Naive thymus-derived CD4-positive, alpha-beta T cell (primary cell): ENCODE measurements at regions not wholly inside any gene's neighbourhood (a gene's known extent, or its start where the extent isn't known, plus 50 kb on each side); places are given as distances from the start of the nearest gene placed in this dataset.

Experiments
- ATAC-seq: fragments of 150-1000 bp; cut with Tn5 transposase; 2 replicates; pipeline ENCODE4 v1.10.0; 2021; ENCODE audit warnings: mild to moderate bottlenecking, moderate library complexity
- CTCF ChIA-PET: fragments of 350-600 bp; sonication (Branson Sonifier 250); formaldehyde crosslinking; loops from one replicate; lab custom pipeline; 2021; ENCODE audit warnings: antibody characterized with exemption; lab: Charles Lee
- POLR2A ChIA-PET: fragments of 350-600 bp; sonication (Branson Sonifier 250); formaldehyde crosslinking; loops from one replicate; lab custom pipeline; 2021; ENCODE audit warnings: antibody characterized with exemption, inconsistent platforms; lab: Charles Lee
- DNase-seq, 9 donors: peaks; one replicate each; pipeline versions ENCODE4 v3.0.0 to v3.0.0-alpha.2; 2020 to 2022; ENCODE audit warnings: mixed read lengths in 1 of 9
- H3K27ac ChIP-seq: one replicate; pipeline ENCODE4 v1.7.0; 2013; ENCODE audit warnings: mild to moderate bottlenecking, low read depth, low read length, moderate library complexity
- H3K27me3 ChIP-seq, 2 donors: one replicate each; pipeline ENCODE4 v1.7.0; 2013; ENCODE audit warnings: low read length in 2 of 2, mild to moderate bottlenecking in 2 of 2, moderate library complexity in 2 of 2; ENCODE audit not compliant: control insufficient read depth in 2 of 2, insufficient read depth in 2 of 2
- H3K36me3 ChIP-seq, 3 experiments: 1 replicate in 2 of 3; 2 replicates in 1 of 3; pipeline ENCODE4 v1.7.0; 2013; ENCODE audit warnings: low read length in 3 of 3, mild to moderate bottlenecking in 3 of 3, moderate library complexity in 1 of 3; ENCODE audit not compliant: insufficient read depth in 3 of 3, control insufficient read depth in 2 of 3
- H3K4me1 ChIP-seq, 2 donors: one replicate each; pipeline ENCODE4 v1.7.0; 2013; ENCODE audit warnings: low read length in 2 of 2, mild to moderate bottlenecking in 2 of 2, moderate library complexity in 1 of 2; ENCODE audit not compliant: control insufficient read depth in 2 of 2, insufficient read depth in 2 of 2
- H3K4me3 ChIP-seq: 2 replicates; pipeline ENCODE4 v1.7.0; 2013; ENCODE audit warnings: mild to moderate bottlenecking, low read length
- H3K9me3 ChIP-seq, 3 experiments: 1 replicate in 2 of 3; 2 replicates in 1 of 3; pipeline ENCODE4 v1.7.0; 2013; ENCODE audit warnings: low read length in 3 of 3; ENCODE audit not compliant: control insufficient read depth in 2 of 3
- H3K27ac Mint-ChIP-seq, 9 donors: one replicate each; pipeline ENCODE4 v1.8.0; 2020 to 2022; ENCODE audit warnings: mixed read lengths in 9 of 9, mild to moderate bottlenecking in 8 of 9, moderate library complexity in 5 of 9, inconsistent platforms in 2 of 9
- H3K27me3 Mint-ChIP-seq, 5 donors: one replicate each; pipeline ENCODE4 v1.8.0; 2021 to 2022; ENCODE audit warnings: mixed read lengths in 5 of 5, mild to moderate bottlenecking in 1 of 5
- H3K36me3 Mint-ChIP-seq, 5 donors: one replicate each; pipeline ENCODE4 v1.8.0; 2020 to 2022; ENCODE audit warnings: mixed read lengths in 5 of 5, mild to moderate bottlenecking in 3 of 5, inconsistent platforms in 1 of 5
- H3K4me1 Mint-ChIP-seq, 7 donors: one replicate each; pipeline ENCODE4 v1.8.0; 2020 to 2022; ENCODE audit warnings: mixed read lengths in 7 of 7, mild to moderate bottlenecking in 3 of 7, inconsistent platforms in 1 of 7
- H3K4me3 Mint-ChIP-seq, 10 donors: one replicate each; pipeline ENCODE4 v1.8.0; 2020 to 2022; ENCODE audit warnings: mild to moderate bottlenecking in 10 of 10, mixed read lengths in 10 of 10, moderate library complexity in 6 of 10, inconsistent platforms in 2 of 10
- H3K9me3 Mint-ChIP-seq, 11 donors: one replicate each; pipeline ENCODE4 v1.8.0; 2020 to 2022; ENCODE audit warnings: mixed read lengths in 11 of 11, mild to moderate bottlenecking in 4 of 11, inconsistent platforms in 1 of 11, moderate library complexity in 1 of 11
- intact Hi-C, 2 donors: fragments of 100-400 bp; cut with micrococcal nuclease; formaldehyde crosslinking; loops; one replicate each; pipeline ENCODE4 v1.15.1; 2023

DNA sequence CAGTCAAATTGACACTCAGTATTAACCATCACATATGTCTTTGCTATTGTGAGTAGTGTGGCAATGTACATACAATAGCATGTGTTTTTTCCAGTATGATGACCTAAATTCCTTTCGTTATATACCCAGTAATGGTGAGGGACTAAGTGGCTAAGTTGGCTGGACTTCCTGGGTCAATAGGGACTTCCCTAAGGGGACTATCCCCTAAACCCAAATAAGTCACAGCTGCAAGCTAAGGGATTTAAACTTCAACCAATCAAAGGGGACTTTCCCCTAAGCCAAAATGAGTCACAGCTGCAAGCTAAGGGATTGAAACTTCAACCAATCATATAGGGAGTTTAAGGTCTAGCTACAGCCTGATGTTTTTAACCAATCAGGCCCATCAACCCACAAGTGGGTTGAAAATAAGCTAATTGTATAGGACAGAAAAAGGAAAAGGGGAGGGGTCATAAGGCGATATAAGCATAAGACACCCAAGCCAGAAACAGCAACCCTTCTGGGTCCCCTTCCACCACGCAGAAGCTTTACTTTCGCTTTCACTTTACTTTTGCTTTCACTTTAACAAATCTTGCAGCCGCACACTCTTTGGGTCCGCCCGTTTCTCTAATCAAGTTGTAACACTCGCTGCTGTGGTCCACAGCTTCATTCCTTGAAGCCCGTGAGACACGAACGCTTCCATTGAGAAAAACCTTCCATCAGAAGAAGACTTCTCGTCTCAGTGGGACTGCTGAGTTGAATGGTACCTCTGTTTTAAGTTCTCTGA is 404.4 kb downstream of the FLRT2 start:
- peak; percentile 20 to 82 (median 75) for DNase-seq
- no peaks in the 10 kb centered on the region for H3K27me3 ChIP-seq
- H3K4me3 ChIP-seq = peak overlapping the region; percentile 65
- no peaks in the 10 kb centered on the region for H3K9me3 ChIP-seq
- H3K4me1 Mint-ChIP-seq = peaks cover 21 to 58% (median 40%) of the 10 kb centered on the region in 7 donors
- no peaks in the 10 kb centered on the region for H3K27me3 Mint-ChIP-seq
- POLR2A ChIA-PET = interaction anchor here (0.6 to 0.8 kb wide), 2 partner anchors 8 to 35 kb away, joined by 3 read pairs; no protein-coding TSS in a partner anchor
- peak overlapping the region; percentile 92 to 99 (median 95) for H3K27ac Mint-ChIP-seq
- H3K4me1 ChIP-seq = peaks cover 8 to 9% of the 10 kb centered on the region in 2 donors
- H3K36me3 ChIP-seq = no peaks in the 10 kb centered on the region
- H3K27ac ChIP-seq = peak overlapping the region; percentile 75
- H3K9me3 Mint-ChIP-seq = peaks cover 9 to 20% (median 11%) of the 10 kb centered on the region in 11 donors
- ATAC-seq = peak; percentile 88
- CTCF ChIA-PET = interaction anchor here (0.6 kb wide), 1 partner anchor 18 kb away, joined by 3 read pairs; no protein-coding TSS in a partner anchor
- H3K4me3 Mint-ChIP-seq = peak overlapping the region; percentile 79 to 98 (median 94)
- intact Hi-C loops = loop anchor here in 1 of 2 donors (2.0 kb wide), 1 partner anchor 16 kb away; no protein-coding TSS in a partner anchor
- H3K36me3 Mint-ChIP-seq = peaks cover 9 to 16% (median 15%) of the 10 kb centered on the region in 5 donors

DNA sequence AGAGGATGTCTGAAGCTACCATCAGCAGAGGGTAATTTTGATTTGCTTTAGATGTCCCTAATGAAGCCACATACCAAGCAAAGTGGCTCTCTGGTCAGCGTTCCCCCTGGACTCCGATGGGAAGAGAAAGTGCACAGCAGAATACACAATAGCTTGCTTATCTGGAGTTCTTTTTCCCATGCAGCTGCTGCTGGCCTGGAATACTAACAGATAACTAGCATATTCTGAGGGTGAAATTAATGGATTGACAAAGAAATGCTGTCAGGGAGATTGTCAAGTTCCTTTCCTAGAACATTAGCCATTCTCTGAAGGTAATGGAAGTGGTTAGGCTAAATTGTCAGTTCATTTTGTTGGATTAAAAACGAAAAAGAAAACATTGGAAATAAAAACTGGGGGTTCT is 391.3 kb downstream of the FLRT2 start:
- Mint-ChIP-seq H3K4me1 (peaks cover 0 to 2% (median 0%) of the 10 kb centered on the region in 7 donors), H3K4me3 (no peak overlapping the region), H3K27ac (no peak overlapping the region), H3K36me3 (peaks cover 0 to 4% (median 0%) of the 10 kb centered on the region in 5 donors), H3K27me3 (peaks cover 0 to 8% (median 4%) of the 10 kb centered on the region in 5 donors), H3K9me3 (no peaks in the 10 kb centered on the region)
- intact Hi-C loops = no loop called here
- H3K27ac ChIP-seq = no peak overlapping the region
- no peaks in the 10 kb centered on the region for H3K36me3 ChIP-seq
- ChIA-PET POLR2A (no interaction called here), CTCF (no interaction called here)
- no peak for ATAC-seq
- DNase-seq = no peak
- no peaks in the 10 kb centered on the region for H3K4me1 ChIP-seq
- no peaks in the 10 kb centered on the region for H3K27me3 ChIP-seq
- H3K4me3 ChIP-seq = no peak overlapping the region
- no peaks in the 10 kb centered on the region for H3K9me3 ChIP-seq

DNA sequence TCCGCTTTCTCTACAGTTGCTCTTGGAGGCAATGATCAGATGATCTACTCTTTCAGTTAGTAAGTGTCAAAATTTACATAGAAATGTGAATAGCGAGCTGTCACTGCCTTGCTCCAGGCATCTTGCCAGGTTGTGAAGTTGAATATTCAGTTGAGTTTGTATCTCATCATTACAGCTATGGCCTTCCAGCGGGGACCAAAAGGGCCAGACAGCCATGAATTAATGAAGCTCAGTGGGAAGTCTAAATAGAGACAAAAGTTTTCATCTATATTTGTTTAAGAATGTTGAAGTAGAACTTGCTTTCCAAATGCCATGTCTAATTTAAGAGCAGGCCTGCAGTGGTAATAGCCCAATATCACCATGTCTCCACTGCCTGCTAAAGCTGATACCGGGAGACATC is 387.8 kb downstream of the FLRT2 start:
- Histone ChIP-seq H3K27me3 (no peaks in the 10 kb centered on the region), H3K4me3 (no peak overlapping the region), H3K9me3 (no peaks in the 10 kb centered on the region), H3K36me3 (no peaks in the 10 kb centered on the region), H3K27ac (no peak overlapping the region), H3K4me1 (no peaks in the 10 kb centered on the region)
- Mint-ChIP-seq H3K27me3 (peaks cover 0 to 12% (median 4%) of the 10 kb centered on the region in 5 donors), H3K4me1 (peaks cover 0 to 2% (median 0%) of the 10 kb centered on the region in 7 donors), H3K9me3 (peaks cover 0 to 10% (median 0%) of the 10 kb centered on the region in 11 donors), H3K27ac (no peak overlapping the region), H3K4me3 (no peak overlapping the region), H3K36me3 (peaks cover 0 to 4% (median 0%) of the 10 kb centered on the region in 5 donors)
- CTCF ChIA-PET = no interaction called here
- ATAC-seq = no peak
- no peak for DNase-seq
- POLR2A ChIA-PET = no interaction called here
- intact Hi-C loops = no loop called here

DNA sequence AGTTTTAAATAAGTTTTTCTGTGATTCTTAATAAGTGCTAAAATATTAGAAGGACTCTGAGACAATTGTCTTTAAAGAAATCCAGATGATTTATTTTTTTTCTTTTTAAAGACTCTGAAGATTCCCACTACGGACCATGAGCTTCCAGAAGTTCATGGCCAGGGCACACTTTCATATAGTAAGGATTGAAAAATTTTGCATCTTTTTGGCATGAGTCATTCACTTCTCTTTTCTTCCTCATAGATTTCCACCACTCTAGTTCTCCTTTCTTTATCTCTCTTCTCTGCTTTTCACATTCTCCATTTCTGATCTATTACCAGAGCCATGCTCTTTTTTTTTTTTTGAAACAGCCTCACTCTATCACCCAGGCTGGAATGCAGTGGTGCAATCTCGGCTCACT is 385.8 kb downstream of the FLRT2 start:
- CTCF ChIA-PET = interaction anchor here (0.6 kb wide), 1 partner anchor 18 kb away, joined by 3 read pairs; no protein-coding TSS in a partner anchor
- Histone ChIP-seq H3K9me3 (no peaks in the 10 kb centered on the region), H3K27me3 (no peaks in the 10 kb centered on the region), H3K27ac (no peak overlapping the region), H3K4me1 (no peaks in the 10 kb centered on the region), H3K4me3 (no peak overlapping the region), H3K36me3 (no peaks in the 10 kb centered on the region)
- intact Hi-C loops = no loop called here
- POLR2A ChIA-PET = no interaction called here
- peaks cover 0 to 4% (median 0%) of the 10 kb centered on the region in 5 donors for H3K36me3 Mint-ChIP-seq
- peaks cover 0 to 2% (median 0%) of the 10 kb centered on the region in 7 donors for H3K4me1 Mint-ChIP-seq
- no peak for DNase-seq
- ATAC-seq = no peak
- H3K9me3 Mint-ChIP-seq = peaks cover 0 to 10% (median 0%) of the 10 kb centered on the region in 11 donors
- peaks cover 0 to 12% (median 4%) of the 10 kb centered on the region in 5 donors for H3K27me3 Mint-ChIP-seq
- H3K4me3 Mint-ChIP-seq = no peak overlapping the region
- H3K27ac Mint-ChIP-seq = peak overlapping the region in 1 of 9 donors; percentile 80

GRCh38 chr14:85912141-85912540 is 382.2 kb downstream of the FLRT2 start:
- H3K27me3 Mint-ChIP-seq = peaks cover 0 to 9% (median 0%) of the 10 kb centered on the region in 5 donors
- Histone ChIP-seq H3K9me3 (no peaks in the 10 kb centered on the region), H3K27me3 (no peaks in the 10 kb centered on the region), H3K27ac (no peak overlapping the region), H3K4me1 (no peaks in the 10 kb centered on the region), H3K4me3 (no peak overlapping the region), H3K36me3 (no peaks in the 10 kb centered on the region)
- DNase-seq (no peak), ATAC-seq (no peak)
- no peak overlapping the region for H3K4me3 Mint-ChIP-seq
- H3K36me3 Mint-ChIP-seq = no peaks in the 10 kb centered on the region
- POLR2A ChIA-PET = no interaction called here
- peaks cover 0 to 10% (median 0%) of the 10 kb centered on the region in 11 donors for H3K9me3 Mint-ChIP-seq
- CTCF ChIA-PET = no interaction called here
- H3K27ac Mint-ChIP-seq = no peak overlapping the region
- H3K4me1 Mint-ChIP-seq = peaks cover 0 to 6% (median 0%) of the 10 kb centered on the region in 7 donors
- intact Hi-C loops = no loop called here

DNA sequence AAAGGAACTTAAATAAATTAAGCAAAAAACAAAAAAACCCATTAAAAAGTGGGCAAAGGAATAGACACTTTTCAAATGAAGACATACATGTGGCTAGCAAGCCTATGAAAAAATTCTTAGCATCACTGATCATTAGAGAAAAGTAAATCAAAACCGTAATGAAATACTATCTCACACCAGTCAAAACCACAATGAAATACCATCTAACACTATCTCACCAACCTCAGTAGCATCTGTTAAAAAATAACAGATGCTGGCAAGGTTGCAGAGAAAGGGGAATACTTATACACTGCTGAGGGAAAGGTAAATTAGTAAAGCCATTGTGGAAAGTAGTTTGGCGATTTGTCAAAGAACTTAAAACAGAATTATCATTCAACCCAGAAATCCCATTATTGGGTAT is 381.1 kb downstream of the FLRT2 start:
- CTCF ChIA-PET = no interaction called here
- Mint-ChIP-seq H3K9me3 (peaks cover 0 to 9% (median 0%) of the 10 kb centered on the region in 11 donors), H3K4me3 (no peak overlapping the region), H3K36me3 (no peaks in the 10 kb centered on the region), H3K27me3 (peaks cover 0 to 13% (median 7%) of the 10 kb centered on the region in 5 donors), H3K4me1 (peaks cover 0 to 6% (median 0%) of the 10 kb centered on the region in 7 donors), H3K27ac (no peak overlapping the region)
- no peak overlapping the region for H3K4me3 ChIP-seq
- H3K9me3 ChIP-seq = no peaks in the 10 kb centered on the region
- H3K36me3 ChIP-seq = no peaks in the 10 kb centered on the region
- no peaks in the 10 kb centered on the region for H3K27me3 ChIP-seq
- intact Hi-C loops = no loop called here
- DNase-seq (no peak), ATAC-seq (no peak)
- H3K4me1 ChIP-seq = no peaks in the 10 kb centered on the region
- H3K27ac ChIP-seq = no peak overlapping the region
- POLR2A ChIA-PET = no interaction called here
